ENCODE measurements at regions not wholly inside any gene's neighbourhood (a gene's known extent, or its start where the extent isn't known, plus 50 kb on each side); places are given as distances from the start of the nearest gene placed in this dataset.

DNA sequence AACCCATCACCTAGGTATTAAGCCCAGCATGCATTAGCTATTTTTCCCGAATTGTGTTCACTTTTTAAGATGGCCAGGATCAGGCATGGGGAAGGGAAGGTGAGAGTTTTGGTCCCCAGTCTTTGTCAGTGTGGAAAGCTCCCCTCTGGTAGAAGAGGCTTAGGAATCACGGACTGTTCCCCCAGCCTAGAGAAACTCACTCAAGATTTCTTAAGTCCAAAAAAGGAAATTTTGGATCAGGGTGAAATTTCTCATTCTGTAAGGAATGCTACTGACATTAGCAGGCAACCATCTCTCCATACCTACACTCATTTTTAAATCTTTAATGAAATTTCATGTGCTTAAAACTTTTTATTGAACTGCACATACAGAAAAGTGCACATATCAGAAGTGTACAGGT lies 70.3 kb upstream of the GALNT15 start:
- DNase-seq (ENCODE audit: low read depth, low spot score): no peak
- in situ Hi-C loops (cut with HindIII; ENCODE audit: low pct_unique_long_range_greater_than_20kb, low sequenced_read_pairs): no loop called here

GRCh38 chr3:16106050-16106449 lies 68.4 kb upstream of the GALNT15 start:
- no peak for DNase-seq (ENCODE audit: low read depth, low spot score)
- in situ Hi-C loops (cut with HindIII; ENCODE audit: low pct_unique_long_range_greater_than_20kb, low sequenced_read_pairs): no loop called here

DNA sequence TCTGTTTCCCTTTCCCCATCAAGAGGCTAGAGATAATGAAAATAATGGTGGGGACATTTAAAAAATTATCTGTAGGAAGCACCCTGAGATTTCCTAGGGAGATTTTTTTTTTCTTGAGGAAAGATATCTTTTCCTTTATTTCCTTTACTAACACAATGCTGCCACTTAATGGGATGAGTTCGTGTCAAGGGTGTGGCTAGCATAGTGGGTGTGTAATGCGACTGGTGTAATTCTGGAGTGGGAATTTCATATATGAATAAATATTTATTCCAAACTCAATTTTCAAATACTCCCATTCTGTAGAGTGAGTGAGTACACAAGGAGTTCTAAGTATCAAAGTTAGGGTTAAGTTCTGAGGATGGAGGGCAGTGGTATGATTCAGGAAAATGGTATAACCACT lies 66.1 kb upstream of the GALNT15 start:
- DNase-seq (ENCODE audit: low read depth, low spot score): no peak
- in situ Hi-C loops (cut with HindIII; ENCODE audit: low pct_unique_long_range_greater_than_20kb, low sequenced_read_pairs): no loop called here

DNA sequence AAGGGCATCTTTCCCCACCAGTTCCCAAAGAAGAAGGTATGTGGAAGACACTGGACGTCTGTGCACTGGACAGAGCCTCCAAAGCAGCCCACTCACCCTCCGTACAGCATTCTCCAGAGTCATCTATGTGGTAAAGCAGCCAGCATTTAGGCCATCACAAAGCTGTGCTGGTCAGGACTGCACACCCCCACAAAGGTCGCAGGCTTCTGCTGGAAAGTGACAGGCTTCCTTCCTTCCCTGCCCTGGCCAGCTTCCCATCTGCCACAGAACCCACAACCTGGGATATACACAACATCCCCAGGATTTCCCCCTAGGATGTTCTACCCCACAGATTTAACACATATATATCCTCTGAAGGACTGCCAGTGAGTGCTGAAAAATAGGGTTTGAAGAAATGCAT lies 64.6 kb upstream of the GALNT15 start:
- DNase-seq (ENCODE audit: low read depth, low spot score): no peak
- in situ Hi-C loops (cut with HindIII; ENCODE audit: low pct_unique_long_range_greater_than_20kb, low sequenced_read_pairs): no loop called here

DNA sequence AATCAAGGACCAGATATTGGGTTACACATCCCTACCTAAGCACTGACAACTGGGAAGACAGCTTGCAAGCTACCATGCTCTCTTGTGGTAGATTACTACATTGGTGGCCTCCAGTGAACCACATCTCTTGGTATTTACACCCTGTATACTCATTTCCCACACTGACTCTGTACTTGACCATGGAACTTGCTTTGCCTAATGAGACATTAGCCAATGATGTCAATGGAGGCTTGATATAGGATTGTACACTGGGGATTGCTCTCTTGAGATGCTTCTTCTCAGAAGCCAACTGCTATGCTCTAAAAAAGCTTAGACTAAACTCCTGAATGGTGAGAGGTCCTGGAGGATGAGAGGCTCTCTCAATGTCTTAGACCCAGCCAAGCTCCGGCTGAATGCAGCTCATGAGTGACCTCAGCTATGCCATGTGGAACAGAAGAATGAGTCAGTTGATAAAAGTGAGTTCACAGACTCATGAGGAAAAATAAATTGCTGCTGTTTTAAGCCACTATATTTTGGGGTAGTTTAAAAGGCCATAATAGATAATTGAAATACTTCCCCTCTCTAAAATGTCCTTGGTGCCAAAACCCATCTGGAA lies 61.5 kb upstream of the GALNT15 start:
- no peak for DNase-seq (ENCODE audit: low read depth, low spot score)
- in situ Hi-C loops (cut with HindIII; ENCODE audit: low pct_unique_long_range_greater_than_20kb, low sequenced_read_pairs): no loop called here

- no peak for DNase-seq (ENCODE audit: low read depth, low spot score)
- in situ Hi-C loops (cut with HindIII; ENCODE audit: low pct_unique_long_range_greater_than_20kb, low sequenced_read_pairs): no loop called here
These were observed 60.8 kb upstream of the GALNT15 start for GRCh38 chr3:16113704-16114103.

DNA sequence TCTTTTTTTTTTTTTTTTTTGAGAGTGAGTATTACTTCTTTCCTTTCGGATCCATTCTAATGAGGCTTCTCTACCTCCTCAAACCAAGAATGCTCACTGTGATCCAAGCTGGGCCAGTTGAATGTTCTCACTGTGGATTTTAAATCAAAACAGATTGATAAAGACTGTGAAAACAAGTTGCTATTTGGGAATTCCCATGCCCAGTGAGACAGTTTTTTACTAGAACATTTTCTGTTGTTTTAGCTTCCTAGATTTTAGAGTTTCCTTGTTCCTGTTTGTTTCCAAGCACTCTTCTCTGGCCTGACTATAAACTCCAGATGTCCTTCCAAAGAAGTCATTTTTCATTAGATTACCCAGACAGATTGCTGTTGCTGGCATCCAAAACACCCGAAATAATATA lies 60.1 kb upstream of the GALNT15 start:
- in situ Hi-C loops (cut with HindIII; ENCODE audit: low pct_unique_long_range_greater_than_20kb, low sequenced_read_pairs): no loop called here
- DNase-seq (ENCODE audit: low read depth, low spot score): no peak

GRCh38 chr3:16114930-16115329 lies 59.5 kb upstream of the GALNT15 start:
- in situ Hi-C loops (cut with HindIII; ENCODE audit: low pct_unique_long_range_greater_than_20kb, low sequenced_read_pairs): no loop called here
- no peak for DNase-seq (ENCODE audit: low read depth, low spot score)

GRCh38 chr3:16118396-16118795 lies 56.1 kb upstream of the GALNT15 start:
- in situ Hi-C loops (cut with HindIII; ENCODE audit: low pct_unique_long_range_greater_than_20kb, low sequenced_read_pairs): no loop called here
- DNase-seq (ENCODE audit: low read depth, low spot score): no peak

GRCh38 chr3:16119887-16120286 lies 54.6 kb upstream of the GALNT15 start:
- in situ Hi-C loops (cut with HindIII; ENCODE audit: low pct_unique_long_range_greater_than_20kb, low sequenced_read_pairs): no loop called here
- no peak for DNase-seq (ENCODE audit: low read depth, low spot score)

GRCh38 chr3:16121391-16121790 lies 53.1 kb upstream of the GALNT15 start:
- in situ Hi-C loops (cut with HindIII; ENCODE audit: low pct_unique_long_range_greater_than_20kb, low sequenced_read_pairs): no loop called here
- DNase-seq (ENCODE audit: low read depth, low spot score): no peak

GRCh38 chr3:16122155-16122554 lies 52.3 kb upstream of the GALNT15 start:
- no peak for DNase-seq (ENCODE audit: low read depth, low spot score)

GRCh38 chr3:16122661-16123060 lies 51.8 kb upstream of the GALNT15 start:
- DNase-seq (ENCODE audit: low read depth, low spot score): peak; percentile 38
- in situ Hi-C loops (cut with HindIII; ENCODE audit: low pct_unique_long_range_greater_than_20kb, low sequenced_read_pairs): no loop called here

More at GRCh38 chr3:16122155-16122554, 52.3 kb upstream of the GALNT15 start:
- in situ Hi-C loops (cut with HindIII; ENCODE audit: low pct_unique_long_range_greater_than_20kb, low sequenced_read_pairs): no loop called here

DNA sequence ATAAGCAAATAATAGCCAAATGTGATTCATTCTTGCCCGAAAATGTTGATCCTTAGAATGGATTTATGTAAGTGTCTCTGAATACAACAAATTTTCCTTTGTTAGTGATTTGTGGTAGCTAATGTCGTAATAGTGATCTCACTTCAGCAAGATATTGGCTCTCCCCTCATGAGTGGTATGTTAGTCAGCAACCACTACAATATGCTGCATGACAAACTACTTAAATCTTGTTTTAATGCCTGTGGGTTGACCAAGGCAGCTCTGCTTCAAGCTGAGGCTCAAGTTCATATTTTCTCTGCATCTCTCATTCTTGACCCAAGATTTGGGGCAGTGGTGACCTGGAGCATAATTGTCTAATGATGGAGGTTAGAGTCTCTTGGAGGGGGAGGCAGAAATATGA lies 49.8 kb upstream of the GALNT15 start:
- in situ Hi-C loops (cut with HindIII; ENCODE audit: low pct_unique_long_range_greater_than_20kb, low sequenced_read_pairs): no loop called here
- DNase-seq (ENCODE audit: low read depth, low spot score): no peak

Small RNAs in the stretch of these regions (small RNA-seq; reads per million reads assigned to genes)
- gene MIR563: 0 reads per million in 2 experiments

Measured in SK-MEL-5 (cell line).